HG03135 (cell line): ENCODE measurements at regions not wholly inside any gene's neighbourhood (a gene's known extent, or its start where the extent isn't known, plus 50 kb on each side); places are given as distances from the start of the nearest gene placed in this dataset.

Experiments
- ATAC-seq: cut with Tn5 transposase; IDR thresholded peaks from one replicate; pipeline ENCODE4 v1.9.1; 2021; ENCODE audit warnings: mild to moderate bottlenecking, moderate library complexity; ENCODE audit not compliant: unreplicated experiment

GRCh38 chr3:124467980-124468902, 262.0 kb upstream of the UMPS start:
- ATAC-seq = no peak

GRCh38 chr3:124469555-124469954, 260.7 kb upstream of the UMPS start:
- ATAC-seq = no peak

- no peak for ATAC-seq
Measured at GRCh38 chr3:124478830-124479229, 251.4 kb upstream of the UMPS start.

- no peak for ATAC-seq
Measured at GRCh38 chr3:124483915-124484470, 246.3 kb upstream of the UMPS start.

- no peak for ATAC-seq
Measured at GRCh38 chr3:124486324-124486723, 243.9 kb upstream of the UMPS start.

- ATAC-seq = no peak
Measured at GRCh38 chr3:124489506-124489905, 240.7 kb upstream of the UMPS start.

- no peak for ATAC-seq
Measured at GRCh38 chr3:124491098-124491497, 239.2 kb upstream of the UMPS start.

- no peak for ATAC-seq
Measured at GRCh38 chr3:124491875-124492274, 238.4 kb upstream of the UMPS start.

- no peak for ATAC-seq
Measured at GRCh38 chr3:124492824-124493223, 237.4 kb upstream of the UMPS start.

GRCh38 chr3:124496061-124496460, 234.2 kb upstream of the UMPS start:
- no peak for ATAC-seq

- no peak for ATAC-seq
Measured at GRCh38 chr3:124497487-124497886, 232.8 kb upstream of the UMPS start.

- ATAC-seq = no peak
Measured at GRCh38 chr3:124498891-124499290, 231.4 kb upstream of the UMPS start.

- ATAC-seq = no peak
Measured at GRCh38 chr3:124504332-124505059, 225.8 kb upstream of the UMPS start.

GRCh38 chr3:124509884-124510283, 220.4 kb upstream of the UMPS start:
- ATAC-seq = no peak

GRCh38 chr3:124510290-124510689, 220.0 kb upstream of the UMPS start:
- no peak for ATAC-seq

GRCh38 chr3:124512881-124513609, 217.2 kb upstream of the UMPS start:
- no peak for ATAC-seq

GRCh38 chr3:124513610-124513997, 216.6 kb upstream of the UMPS start:
- no peak for ATAC-seq

- ATAC-seq = no peak
Measured at GRCh38 chr3:124514683-124515082, 215.6 kb upstream of the UMPS start.

- no peak for ATAC-seq
Measured at GRCh38 chr3:124516333-124516732, 213.9 kb upstream of the UMPS start.

GRCh38 chr3:124517306-124517705, 212.9 kb upstream of the UMPS start:
- no peak for ATAC-seq

- ATAC-seq = no peak
Measured at GRCh38 chr3:124518350-124518749, 211.9 kb upstream of the UMPS start.
